HG03066 (cell line): ENCODE measurements at regions not wholly inside any gene's neighbourhood (a gene's known extent, or its start where the extent isn't known, plus 50 kb on each side); places are given as distances from the start of the nearest gene placed in this dataset.
"Not testable (repeated sequence)": the region's sequence is repeated elsewhere in the genome, so short reads cannot be mapped to it uniquely, and the experiment has no call there.

Source experiments
- ATAC-seq: cut with Tn5 transposase; IDR thresholded peaks from one replicate; pipeline ENCODE4 v1.9.1; 2021; ENCODE audit warnings: low read depth; ENCODE audit not compliant: unreplicated experiment

GRCh38 chr13:24563087-24563486 is 50.5 kb upstream of the PARP4 start:
- ATAC-seq, result no peak

GRCh38 chr13:24563971-24564370 is 51.4 kb upstream of the PARP4 start:
- not testable (repeated sequence) for ATAC-seq

- no peak for ATAC-seq
Measured at GRCh38 chr13:24564881-24565280, 52.3 kb upstream of the PARP4 start.

GRCh38 chr13:24567593-24567992 is 55.0 kb upstream of the PARP4 start:
- ATAC-seq, result not testable (repeated sequence)

- ATAC-seq, result no peak
Measured at GRCh38 chr13:24574847-24575246, 62.3 kb upstream of the PARP4 start.

- ATAC-seq, result not testable (repeated sequence)
Measured at GRCh38 chr13:24580315-24580714, 67.7 kb upstream of the PARP4 start.

GRCh38 chr13:24581578-24581977 is 69.0 kb upstream of the PARP4 start:
- not testable (repeated sequence) for ATAC-seq

GRCh38 chr13:24591697-24592096 is 79.1 kb upstream of the PARP4 start:
- ATAC-seq, result not testable (repeated sequence)

- not testable (repeated sequence) for ATAC-seq
Measured at GRCh38 chr13:24597906-24598670, 82.1 kb upstream of the ATP12A start.

GRCh38 chr13:24599019-24599791 is 81.0 kb upstream of the ATP12A start:
- not testable (repeated sequence) for ATAC-seq

- no peak for ATAC-seq
Measured at GRCh38 chr13:24605923-24606372, 74.3 kb upstream of the ATP12A start.

- ATAC-seq, result no peak
Measured at GRCh38 chr13:24606486-24607170, 73.6 kb upstream of the ATP12A start.

- ATAC-seq, result no peak
Measured at GRCh38 chr13:24610956-24611355, 69.3 kb upstream of the ATP12A start.

GRCh38 chr13:24612726-24613125 is 67.5 kb upstream of the ATP12A start:
- no peak for ATAC-seq

- ATAC-seq, result no peak
Measured at GRCh38 chr13:24613128-24613527, 67.1 kb upstream of the ATP12A start.

GRCh38 chr13:24613755-24614154 is 66.5 kb upstream of the ATP12A start:
- no peak for ATAC-seq

- no peak for ATAC-seq
Measured at GRCh38 chr13:24614306-24615080, 65.7 kb upstream of the ATP12A start.

- no peak for ATAC-seq
Measured at GRCh38 chr13:24615114-24615513, 65.1 kb upstream of the ATP12A start.

GRCh38 chr13:24615911-24616472 is 64.2 kb upstream of the ATP12A start:
- ATAC-seq, result no peak

GRCh38 chr13:24616514-24616913 is 63.7 kb upstream of the ATP12A start:
- ATAC-seq, result no peak
